ENCODE measurements at regions not wholly inside any gene's neighbourhood (a gene's known extent, or its start where the extent isn't known, plus 50 kb on each side); places are given as distances from the start of the nearest gene placed in this dataset.
"Not testable (repeated sequence)": the region's sequence is repeated elsewhere in the genome, so short reads cannot be mapped to it uniquely, and the experiment has no call there.

GRCh38 chr13:44055681-44056080 is 176.0 kb downstream of the LACC1 start:
- not testable (repeated sequence) for TF ChIP-seq CTCF (conservative IDR thresholded peaks at IDR 0.05 in 1 of 2, IDR thresholded peaks at IDR 0.05 in 1 of 2; ENCODE audit: low read depth in 1 of 2, low read length in 2 of 2); EZH2 (IDR thresholded peaks at IDR 0.05; ENCODE audit: low read length, missing control alignments)

All from fibroblast of lung (primary cell).